ENCODE measurements at regions not wholly inside any gene's neighbourhood (a gene's known extent, or its start where the extent isn't known, plus 50 kb on each side); places are given as distances from the start of the nearest gene placed in this dataset.
"Not testable (repeated sequence)": the region's sequence is repeated elsewhere in the genome, so short reads cannot be mapped to it uniquely, and the experiment has no call there.

GRCh38 chr4:9547470-9547869 is 103.3 kb downstream of the DEFB131A start:
- not testable (repeated sequence) for H2BK20ac ChIP-seq (ENCODE audit: low read depth, low read length, poor library complexity, severe bottlenecking); H3K9me3 ChIP-seq (ENCODE audit: control insufficient read depth, low read depth, low read length); H2BK12ac ChIP-seq (ENCODE audit: insufficient read length, low read depth, low read length); H3K14ac ChIP-seq (ENCODE audit: insufficient read depth, low read length); H3K23ac ChIP-seq (ENCODE audit: insufficient read length, low read depth, low read length); H3K9ac ChIP-seq (ENCODE audit: extremely low read depth, insufficient read length, low read length); H3K4me2 ChIP-seq (ENCODE audit: insufficient read depth, insufficient read length, low read length); H3T11ph ChIP-seq (ENCODE audit: low read length); H3K4me1 ChIP-seq (ENCODE audit: insufficient read depth, low read length); DNase-seq; H3K4ac ChIP-seq (ENCODE audit: low read depth, low read length); H2BK120ac ChIP-seq (ENCODE audit: low read depth, low read length, poor library complexity, severe bottlenecking); H4K91ac ChIP-seq (ENCODE audit: insufficient read length, low read depth, low read length); H3K79me1 ChIP-seq (ENCODE audit: insufficient read depth, low read depth, low read length, poor library complexity, severe bottlenecking); H2AK5ac ChIP-seq (ENCODE audit: insufficient read length, low read length); H3K79me2 ChIP-seq (ENCODE audit: insufficient read depth, low read length); H4K5ac ChIP-seq (ENCODE audit: insufficient read length, low read depth, low read length); H3K36me3 Mint-ChIP-seq (ENCODE audit: insufficient read depth in 1 of 3, low read depth in 3 of 3); H2BK5ac ChIP-seq (ENCODE audit: insufficient read length, low read length); H3K23me2 ChIP-seq (ENCODE audit: insufficient read length, low read depth, low read length, poor library complexity, severe bottlenecking); H4K8ac ChIP-seq (replicated peaks; ENCODE audit: insufficient read length, low read depth, low read length); H4K20me1 ChIP-seq (ENCODE audit: control insufficient read depth, insufficient read depth, insufficient read length); H3K4me3 Mint-ChIP-seq; H3K18ac ChIP-seq (ENCODE audit: insufficient read length, low read depth, low read length); H3K27ac Mint-ChIP-seq; H2AFZ ChIP-seq (ENCODE audit: low read length); H3K27ac ChIP-seq (ENCODE audit: insufficient read length, low read depth, low read length); H2BK15ac ChIP-seq (ENCODE audit: low read depth, low read length); H3K9me3 Mint-ChIP-seq; H3K27me3 Mint-ChIP-seq (ENCODE audit: low read depth); H3K27me3 ChIP-seq (ENCODE audit: insufficient read depth, low read length); H3K56ac ChIP-seq (ENCODE audit: insufficient read length, low read depth, low read length)
- H3K4me1 Mint-ChIP-seq = peaks cover 57 to 60% of the 10 kb centered on the region in 2 experiments
- WGBS (ENCODE audit: extremely low coverage, insufficient read length, low lambda C conversion rate) = no CpG with 5 or more reads among the region's 6 CpGs

- not testable (repeated sequence) for H3K56ac ChIP-seq (ENCODE audit: insufficient read length, low read depth, low read length); H2BK120ac ChIP-seq (ENCODE audit: low read depth, low read length, poor library complexity, severe bottlenecking); H2AK5ac ChIP-seq (ENCODE audit: insufficient read length, low read length); H3K9me3 Mint-ChIP-seq; H2BK12ac ChIP-seq (ENCODE audit: insufficient read length, low read depth, low read length); H2BK5ac ChIP-seq (ENCODE audit: insufficient read length, low read length); H3K27me3 Mint-ChIP-seq (ENCODE audit: low read depth); H3K4me3 Mint-ChIP-seq; H3K4ac ChIP-seq (ENCODE audit: low read depth, low read length); H4K20me1 ChIP-seq (ENCODE audit: control insufficient read depth, insufficient read depth, insufficient read length); H3K79me2 ChIP-seq (ENCODE audit: insufficient read depth, low read length); H3K23ac ChIP-seq (ENCODE audit: insufficient read length, low read depth, low read length); H2BK20ac ChIP-seq (ENCODE audit: low read depth, low read length, poor library complexity, severe bottlenecking); H2BK15ac ChIP-seq (ENCODE audit: low read depth, low read length); H3K27ac ChIP-seq (ENCODE audit: insufficient read length, low read depth, low read length); H3K27ac Mint-ChIP-seq; H3K79me1 ChIP-seq (ENCODE audit: insufficient read depth, low read depth, low read length, poor library complexity, severe bottlenecking); H3K27me3 ChIP-seq (ENCODE audit: insufficient read depth, low read length); H3K9me3 ChIP-seq (ENCODE audit: control insufficient read depth, low read depth, low read length); H3T11ph ChIP-seq (ENCODE audit: low read length); H3K18ac ChIP-seq (ENCODE audit: insufficient read length, low read depth, low read length); H3K23me2 ChIP-seq (ENCODE audit: insufficient read length, low read depth, low read length, poor library complexity, severe bottlenecking); H3K36me3 Mint-ChIP-seq (ENCODE audit: insufficient read depth in 1 of 3, low read depth in 3 of 3); H4K5ac ChIP-seq (ENCODE audit: insufficient read length, low read depth, low read length); H4K8ac ChIP-seq (replicated peaks; ENCODE audit: insufficient read length, low read depth, low read length); H3K4me2 ChIP-seq (ENCODE audit: insufficient read depth, insufficient read length, low read length); H3K4me1 Mint-ChIP-seq; H4K91ac ChIP-seq (ENCODE audit: insufficient read length, low read depth, low read length); H3K14ac ChIP-seq (ENCODE audit: insufficient read depth, low read length); DNase-seq; H3K9ac ChIP-seq (ENCODE audit: extremely low read depth, insufficient read length, low read length); H2AFZ ChIP-seq (ENCODE audit: low read length); H3K4me1 ChIP-seq (ENCODE audit: insufficient read depth, low read length)
- WGBS (ENCODE audit: extremely low coverage, insufficient read length, low lambda C conversion rate) = no CpG with 5 or more reads among the region's 6 CpGs
These were observed 111.9 kb downstream of the DEFB131A start for GRCh38 chr4:9556076-9556475.

Measured in H9 (cell line).